Spleen (tissue), 7 donors: ENCODE measurements at regions not wholly inside any gene's neighbourhood (a gene's known extent, or its start where the extent isn't known, plus 50 kb on each side); places are given as distances from the start of the nearest gene placed in this dataset.
"Not testable (repeated sequence)": the region's sequence is repeated elsewhere in the genome, so short reads cannot be mapped to it uniquely, and the experiment has no call there.

Source experiments
- POLR2A ChIP-seq, 3 donors: fragments of 450-650 bp; IDR thresholded peaks; one replicate each; pipeline ENCODE4 v1.5.1; 2017; ENCODE audit warnings: antibody characterized with exemption in 3 of 3, mild to moderate bottlenecking in 1 of 3
- POLR2AphosphoS5 ChIP-seq, 3 donors: sonication (generic); formaldehyde crosslinking; IDR thresholded peaks; one replicate each; pipeline ENCODE4 v1.5.1; 2017; ENCODE audit warnings: antibody characterized with exemption in 3 of 3
- TF ChIP-seq, protein P1 (sequence below), 11 experiments: fragments of 200-600 bp in 7 of 11; fragments of 450-650 bp in 4 of 11; sonication (generic) in 4 of 11; IDR thresholded peaks in 8 of 11; conservative IDR thresholded peaks in 3 of 11; 1 replicate in 7 of 11; 2 replicates in 4 of 11; pipeline versions ENCODE4 v1.4.0 to v1.8.0; 2016 to 2021; ENCODE audit warnings: antibody characterized with exemption in 11 of 11, inconsistent platforms in 4 of 11, mild to moderate bottlenecking in 1 of 11
- donor health status: DM: no; HTN: no; CAD: no; lungs with moderate emphysema.
- donor health status: DM: no; HTN: no; CAD: no.
- donor health status: DM: no; HTN: no; CAD: no.

DNA sequence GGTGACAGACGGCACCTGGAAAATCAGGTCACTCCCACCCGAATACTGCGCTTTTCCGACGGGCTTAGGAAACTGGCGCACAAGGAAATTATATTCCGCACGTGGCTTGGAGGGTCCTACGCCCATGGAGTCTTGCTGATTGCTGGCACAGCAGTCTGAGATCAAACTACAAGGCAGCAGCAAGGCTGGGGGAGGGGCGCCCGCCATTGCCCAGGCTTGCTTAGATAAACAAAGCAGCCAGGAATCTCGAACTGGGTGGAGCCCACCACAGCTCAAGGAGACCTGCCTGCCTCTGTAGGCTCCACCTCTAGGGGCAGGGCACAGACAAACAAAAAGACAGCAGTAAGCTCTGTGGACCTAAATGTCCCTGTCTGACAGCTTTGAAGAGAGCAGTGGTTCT, 394.3 kb downstream of the PTH2R start:
- TF ChIP-seq, protein P1, sequence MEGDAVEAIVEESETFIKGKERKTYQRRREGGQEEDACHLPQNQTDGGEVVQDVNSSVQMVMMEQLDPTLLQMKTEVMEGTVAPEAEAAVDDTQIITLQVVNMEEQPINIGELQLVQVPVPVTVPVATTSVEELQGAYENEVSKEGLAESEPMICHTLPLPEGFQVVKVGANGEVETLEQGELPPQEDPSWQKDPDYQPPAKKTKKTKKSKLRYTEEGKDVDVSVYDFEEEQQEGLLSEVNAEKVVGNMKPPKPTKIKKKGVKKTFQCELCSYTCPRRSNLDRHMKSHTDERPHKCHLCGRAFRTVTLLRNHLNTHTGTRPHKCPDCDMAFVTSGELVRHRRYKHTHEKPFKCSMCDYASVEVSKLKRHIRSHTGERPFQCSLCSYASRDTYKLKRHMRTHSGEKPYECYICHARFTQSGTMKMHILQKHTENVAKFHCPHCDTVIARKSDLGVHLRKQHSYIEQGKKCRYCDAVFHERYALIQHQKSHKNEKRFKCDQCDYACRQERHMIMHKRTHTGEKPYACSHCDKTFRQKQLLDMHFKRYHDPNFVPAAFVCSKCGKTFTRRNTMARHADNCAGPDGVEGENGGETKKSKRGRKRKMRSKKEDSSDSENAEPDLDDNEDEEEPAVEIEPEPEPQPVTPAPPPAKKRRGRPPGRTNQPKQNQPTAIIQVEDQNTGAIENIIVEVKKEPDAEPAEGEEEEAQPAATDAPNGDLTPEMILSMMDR (IDR thresholded peaks at IDR 0.05 in 8 of 11, conservative IDR thresholded peaks at IDR 0.05 in 3 of 11), result not testable (repeated sequence)
- not testable (repeated sequence) for TF ChIP-seq POLR2A, POLR2AphosphoS5 (IDR thresholded peaks at IDR 0.05)
